Keratinocyte (primary cell): ENCODE measurements at regions not wholly inside any gene's neighbourhood (a gene's known extent, or its start where the extent isn't known, plus 50 kb on each side); places are given as distances from the start of the nearest gene placed in this dataset.

Source experiments
- DNase-seq: peaks from one replicate; pipeline ENCODE4 v3.0.0-alpha.2; 2011; ENCODE audit warnings: low read depth, missing footprints, low spot score
- FAIRE-seq: peaks from 2 replicates; lab custom pipeline; 2011; peaks lifted over from hg19 to GRCh38; lab: Jason Lieb, UNC
- H2AFZ ChIP-seq: 2 replicates; pipeline ENCODE4 v1.6.0; 2012; ENCODE audit warnings: low read length, control low read depth, inconsistent platforms; ENCODE audit not compliant: control insufficient read depth
- H3K27ac ChIP-seq: 2 replicates; pipeline ENCODE4 v1.5.1; 2011; ENCODE audit warnings: low read length; ENCODE audit not compliant: control insufficient read depth, insufficient read depth
- H3K27me3 ChIP-seq: 3 replicates; pipeline ENCODE4 v1.6.0; 2011; ENCODE audit warnings: low read length; ENCODE audit not compliant: control insufficient read depth, insufficient read depth; ENCODE audit errors: extremely low read depth
- H3K36me3 ChIP-seq, 2 experiments: 2 replicates in 1 of 2; 3 replicates in 1 of 2; pipeline ENCODE4 v1.5.1; 2011; ENCODE audit warnings: low read length in 2 of 2, mild to moderate bottlenecking in 1 of 2; ENCODE audit not compliant: control insufficient read depth in 2 of 2, insufficient read depth in 2 of 2; ENCODE audit errors: extremely low read depth in 1 of 2
- H3K4me1 ChIP-seq: 3 replicates; pipeline ENCODE4 v1.5.1; 2011; ENCODE audit warnings: low read length; ENCODE audit not compliant: control insufficient read depth, insufficient read depth; ENCODE audit errors: extremely low read depth
- H3K4me2 ChIP-seq: 3 replicates; pipeline ENCODE4 v1.6.0; 2011; ENCODE audit warnings: low read depth, low read length; ENCODE audit not compliant: control insufficient read depth, insufficient read depth; ENCODE audit errors: extremely low read depth
- H3K4me3 ChIP-seq, 3 experiments: fragments of 200-600 bp in 1 of 3; sonication (generic) in 1 of 3; 2 replicates in 2 of 3; 3 replicates in 1 of 3; pipeline ENCODE4 v1.5.1; 2011 to 2016; ENCODE audit warnings: low read length in 3 of 3, mild to moderate bottlenecking in 3 of 3, control low read depth in 2 of 3, inconsistent platforms in 1 of 3, low read depth in 1 of 3, mixed read lengths in 1 of 3, mixed run types in 1 of 3, moderate library complexity in 1 of 3; ENCODE audit not compliant: control insufficient read depth in 2 of 3, insufficient read depth in 2 of 3; ENCODE audit errors: extremely low read depth in 1 of 3
- H3K79me2 ChIP-seq: 2 replicates; pipeline ENCODE4 v1.6.0; 2012; ENCODE audit warnings: low read length; ENCODE audit not compliant: control insufficient read depth, insufficient read depth
- H3K9ac ChIP-seq: 3 replicates; pipeline ENCODE4 v1.6.0; 2011; ENCODE audit warnings: low read length; ENCODE audit not compliant: control insufficient read depth, insufficient read depth; ENCODE audit errors: extremely low read depth
- H3K9me1 ChIP-seq: 3 replicates; pipeline ENCODE4 v1.6.0; 2011; ENCODE audit warnings: low read length; ENCODE audit not compliant: control insufficient read depth, insufficient read depth; ENCODE audit errors: extremely low read depth
- H3K9me3 ChIP-seq: 2 replicates; pipeline ENCODE4 v1.5.1; 2012; ENCODE audit warnings: low read depth, low read length; ENCODE audit not compliant: control insufficient read depth
- H4K20me1 ChIP-seq: 3 replicates; pipeline ENCODE4 v1.6.0; 2011; ENCODE audit warnings: low read length; ENCODE audit not compliant: control insufficient read depth, insufficient read depth; ENCODE audit errors: extremely low read depth
- CTCF ChIP-seq, 3 experiments: IDR thresholded peaks in 1 of 3; conservative IDR thresholded peaks in 1 of 3; optimal IDR thresholded peaks in 1 of 3; 2 replicates in 2 of 3; 3 replicates in 1 of 3; pipeline versions ENCODE3 to v1.5.1; 2011; ENCODE audit warnings: low read length in 3 of 3, mild to moderate bottlenecking in 3 of 3, moderate library complexity in 2 of 3, control low read depth in 1 of 3, inconsistent platforms in 1 of 3; ENCODE audit not compliant: insufficient read depth in 2 of 3; ENCODE audit errors: extremely low read depth in 1 of 3
- EZH2 ChIP-seq: IDR thresholded peaks from one replicate; pipeline ENCODE4 v1.6.1; 2012; ENCODE audit warnings: inconsistent platforms, mild to moderate bottlenecking, low read length, moderate library complexity
- dilution Hi-C: fragments of 300-500 bp; cut with MboI; formaldehyde crosslinking; loops from one replicate; pipeline ENCODE4 v1.7.0; 2020; ENCODE audit warnings: low sequenced_read_pairs; ENCODE audit not compliant: extremely low pct_ligation_motif_present

- Histone ChIP-seq H3K4me3 (no peak overlapping the region), H3K9ac (no peak overlapping the region), H3K9me1 (no peaks in the 10 kb centered on the region), H2AFZ (no peak overlapping the region), H3K27ac (no peak overlapping the region), H3K4me2 (no peak overlapping the region), H3K79me2 (no peaks in the 10 kb centered on the region), H3K36me3 (no peaks in the 10 kb centered on the region), H3K4me1 (no peaks in the 10 kb centered on the region), H3K9me3 (no peaks in the 10 kb centered on the region), H3K27me3 (no peaks in the 10 kb centered on the region), H4K20me1 (no peaks in the 10 kb centered on the region)
- dilution Hi-C loops = no loop called here
- no peak for FAIRE-seq
- TF ChIP-seq EZH2 (no peak), CTCF (optimal IDR thresholded peaks at IDR 0.05 in 1 of 3, IDR thresholded peaks at IDR 0.05 in 1 of 3, conservative IDR thresholded peaks at IDR 0.05 in 1 of 3; ENCODE audit: extremely low read depth in 1 of 3, insufficient read depth in 2 of 3, low read length in 3 of 3) (no peak)
- DNase-seq = no peak
Observed at GRCh38 chr4:34253239-34253638, 1991.1 kb downstream of the ARAP2 start.

GRCh38 chr4:34258176-34258575, 1986.1 kb downstream of the ARAP2 start:
- Histone ChIP-seq H3K27me3 (no peaks in the 10 kb centered on the region), H3K9ac (no peak overlapping the region), H3K36me3 (no peaks in the 10 kb centered on the region), H3K27ac (no peak overlapping the region), H3K4me2 (no peak overlapping the region), H2AFZ (no peak overlapping the region), H4K20me1 (no peaks in the 10 kb centered on the region), H3K9me3 (no peaks in the 10 kb centered on the region), H3K9me1 (no peaks in the 10 kb centered on the region), H3K4me3 (no peak overlapping the region), H3K79me2 (no peaks in the 10 kb centered on the region), H3K4me1 (no peaks in the 10 kb centered on the region)
- dilution Hi-C loops = no loop called here
- DNase-seq (no peak), FAIRE-seq (no peak)
- no peak for TF ChIP-seq EZH2
- TF ChIP-seq CTCF (optimal IDR thresholded peaks at IDR 0.05 in 1 of 3, IDR thresholded peaks at IDR 0.05 in 1 of 3, conservative IDR thresholded peaks at IDR 0.05 in 1 of 3; ENCODE audit: extremely low read depth in 1 of 3, insufficient read depth in 2 of 3, low read length in 3 of 3) = no peak
